Lower lobe of right lung (tissue), 2 donors: ENCODE measurements at regions not wholly inside any gene's neighbourhood (a gene's known extent, or its start where the extent isn't known, plus 50 kb on each side); places are given as distances from the start of the nearest gene placed in this dataset.

ENCODE experiments used
- ATAC-seq, 2 donors: fragments of 200-7000 bp; cut with Tn5 transposase; one replicate each; pipeline ENCODE4 v1.9.1; 2020 to 2022; ENCODE audit warnings: mild to moderate bottlenecking in 2 of 2, moderate library complexity in 2 of 2
- DNase-seq: peaks from one replicate; pipeline ENCODE4 v3.0.0-alpha.2; 2020
- H3K27ac ChIP-seq: fragments of 200-600 bp; one replicate; pipeline ENCODE4 v1.8.0; 2022
- H3K27me3 ChIP-seq: fragments of 200-600 bp; one replicate; pipeline ENCODE4 v1.8.0; 2022; ENCODE audit warnings: low read depth
- H3K36me3 ChIP-seq: fragments of 200-600 bp; one replicate; pipeline ENCODE4 v1.8.0; 2022; ENCODE audit warnings: mild to moderate bottlenecking
- H3K4me1 ChIP-seq: fragments of 200-600 bp; one replicate; pipeline ENCODE4 v1.8.0; 2022
- H3K4me3 ChIP-seq: fragments of 200-600 bp; one replicate; pipeline ENCODE4 v1.8.0; 2022; ENCODE audit warnings: mild to moderate bottlenecking
- H3K9me3 ChIP-seq: fragments of 200-600 bp; one replicate; pipeline ENCODE4 v1.8.0; 2022
- CTCF ChIP-seq: fragments of 200-600 bp; IDR thresholded peaks from one replicate; pipeline ENCODE4 v1.8.0; 2022; ENCODE audit warnings: antibody characterized with exemption, mild to moderate bottlenecking
- intact Hi-C: fragments of 100-400 bp; cut with DNase I; formaldehyde crosslinking; loops from one replicate; pipeline ENCODE4 v1.11.0; 2022
- donor health status: DM: no; HTN: yes; CAD: no; lungs with severe emphysema.

GRCh38 chr4:116953947-116954346 lies 131.4 kb downstream of the TRAM1L1 start:
- intact Hi-C loops, result no loop called here

GRCh38 chr4:116952530-116953136 lies 132.7 kb downstream of the TRAM1L1 start:
- H3K27me3 ChIP-seq, result no peaks in the 10 kb centered on the region
- ATAC-seq (peak in 1 of 2 donors; percentile 53), DNase-seq (no peak)
- no peak overlapping the region for H3K27ac ChIP-seq
- no peaks in the 10 kb centered on the region for H3K36me3 ChIP-seq
- intact Hi-C loops, result no loop called here
- H3K4me3 ChIP-seq, result no peak overlapping the region
- TF ChIP-seq CTCF, result no peak
- no peaks in the 10 kb centered on the region for H3K9me3 ChIP-seq
- no peaks in the 10 kb centered on the region for H3K4me1 ChIP-seq

More at GRCh38 chr4:116953947-116954346, 131.4 kb downstream of the TRAM1L1 start:
- no peak for TF ChIP-seq CTCF
- Histone ChIP-seq H3K36me3 (no peaks in the 10 kb centered on the region), H3K9me3 (no peaks in the 10 kb centered on the region), H3K27me3 (no peaks in the 10 kb centered on the region), H3K4me1 (no peaks in the 10 kb centered on the region), H3K27ac (no peak overlapping the region), H3K4me3 (no peak overlapping the region)
- DNase-seq, result no peak
- ATAC-seq, result no peak

GRCh38 chr4:116949856-116950255 lies 135.5 kb downstream of the TRAM1L1 start:
- Histone ChIP-seq H3K4me3 (no peak overlapping the region), H3K27ac (no peak overlapping the region), H3K27me3 (no peaks in the 10 kb centered on the region), H3K4me1 (no peaks in the 10 kb centered on the region), H3K9me3 (no peaks in the 10 kb centered on the region), H3K36me3 (no peaks in the 10 kb centered on the region)
- intact Hi-C loops, result no loop called here
- DNase-seq, result no peak
- ATAC-seq, result no peak
- TF ChIP-seq CTCF, result no peak

GRCh38 chr4:116942315-116942714 lies 143.1 kb downstream of the TRAM1L1 start:
- DNase-seq (no peak), ATAC-seq (no peak)
- Histone ChIP-seq H3K9me3 (no peaks in the 10 kb centered on the region), H3K4me3 (no peak overlapping the region), H3K36me3 (no peaks in the 10 kb centered on the region), H3K4me1 (no peaks in the 10 kb centered on the region), H3K27me3 (no peaks in the 10 kb centered on the region), H3K27ac (no peak overlapping the region)
- TF ChIP-seq CTCF, result no peak
- intact Hi-C loops, result no loop called here

GRCh38 chr4:116930329-116930728 lies 155.0 kb downstream of the TRAM1L1 start:
- Histone ChIP-seq H3K36me3 (no peaks in the 10 kb centered on the region), H3K27me3 (no peaks in the 10 kb centered on the region), H3K9me3 (no peaks in the 10 kb centered on the region), H3K4me1 (no peaks in the 10 kb centered on the region), H3K4me3 (no peak overlapping the region), H3K27ac (no peak overlapping the region)
- intact Hi-C loops, result no loop called here
- no peak for TF ChIP-seq CTCF
- ATAC-seq (no peak), DNase-seq (no peak)
